WTC11 (cell line): ENCODE measurements at regions not wholly inside any gene's neighbourhood (a gene's known extent, or its start where the extent isn't known, plus 50 kb on each side); places are given as distances from the start of the nearest gene placed in this dataset.

Experiments
- TEAD4 ChIP-seq: sonication (generic); formaldehyde crosslinking; IDR thresholded peaks from 2 replicates; pipeline ENCODE4 v1.8.0; 2022; ENCODE audit warnings: mild to moderate bottlenecking, missing genetic modification reagents
- ZNF121 ChIP-seq: sonication (generic); formaldehyde crosslinking; IDR thresholded peaks from 2 replicates; pipeline ENCODE4 v1.8.0; 2023; ENCODE audit warnings: missing genetic modification reagents
- TF ChIP-seq, protein P1 (sequence below): sonication (generic); formaldehyde crosslinking; IDR thresholded peaks from 2 replicates; pipeline ENCODE4 v1.8.1; 2023; ENCODE audit warnings: mild to moderate bottlenecking, missing genetic modification reagents, moderate library complexity
- TF ChIP-seq, protein P2 (sequence below): fragments of 200-600 bp; IDR thresholded peaks from 2 replicates; pipeline ENCODE4 v1.8.0; 2022; ENCODE audit warnings: antibody characterized with exemption
- TF ChIP-seq, protein P3 (sequence below): sonication (generic); formaldehyde crosslinking; conservative IDR thresholded peaks from 2 replicates; pipeline ENCODE4 v1.8.1; 2022; ENCODE audit warnings: mild to moderate bottlenecking, missing genetic modification reagents
- TF ChIP-seq, protein P4 (sequence below): sonication (generic); formaldehyde crosslinking; IDR thresholded peaks from 2 replicates; pipeline ENCODE4 v1.8.1; 2023; ENCODE audit warnings: mild to moderate bottlenecking, missing genetic modification reagents, moderate library complexity

DNA sequence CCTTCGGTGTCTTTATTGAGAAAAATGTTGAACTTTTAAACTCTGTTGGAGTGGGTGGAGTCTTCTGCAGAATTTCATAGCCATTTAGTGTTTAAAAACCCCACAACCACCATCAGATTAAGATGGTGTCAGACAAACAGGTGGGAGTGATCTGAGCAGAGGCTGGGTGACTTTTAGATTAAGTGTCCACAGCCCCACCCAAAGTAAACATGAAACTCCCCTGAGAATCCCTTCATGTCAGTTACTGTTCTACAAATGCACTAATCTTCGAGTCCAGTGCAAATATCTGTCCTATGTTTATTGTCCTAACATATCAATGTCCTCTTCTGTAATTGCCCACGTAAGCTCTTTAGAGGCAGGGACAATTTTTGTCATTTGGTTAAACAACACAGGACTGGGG is 175.6 kb upstream of the RBPJ start:
- TF ChIP-seq, protein P1, sequence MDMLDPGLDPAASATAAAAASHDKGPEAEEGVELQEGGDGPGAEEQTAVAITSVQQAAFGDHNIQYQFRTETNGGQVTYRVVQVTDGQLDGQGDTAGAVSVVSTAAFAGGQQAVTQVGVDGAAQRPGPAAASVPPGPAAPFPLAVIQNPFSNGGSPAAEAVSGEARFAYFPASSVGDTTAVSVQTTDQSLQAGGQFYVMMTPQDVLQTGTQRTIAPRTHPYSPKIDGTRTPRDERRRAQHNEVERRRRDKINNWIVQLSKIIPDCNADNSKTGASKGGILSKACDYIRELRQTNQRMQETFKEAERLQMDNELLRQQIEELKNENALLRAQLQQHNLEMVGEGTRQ (CRISPR knock-in tag) = no peak
- TF ChIP-seq, protein P2, sequence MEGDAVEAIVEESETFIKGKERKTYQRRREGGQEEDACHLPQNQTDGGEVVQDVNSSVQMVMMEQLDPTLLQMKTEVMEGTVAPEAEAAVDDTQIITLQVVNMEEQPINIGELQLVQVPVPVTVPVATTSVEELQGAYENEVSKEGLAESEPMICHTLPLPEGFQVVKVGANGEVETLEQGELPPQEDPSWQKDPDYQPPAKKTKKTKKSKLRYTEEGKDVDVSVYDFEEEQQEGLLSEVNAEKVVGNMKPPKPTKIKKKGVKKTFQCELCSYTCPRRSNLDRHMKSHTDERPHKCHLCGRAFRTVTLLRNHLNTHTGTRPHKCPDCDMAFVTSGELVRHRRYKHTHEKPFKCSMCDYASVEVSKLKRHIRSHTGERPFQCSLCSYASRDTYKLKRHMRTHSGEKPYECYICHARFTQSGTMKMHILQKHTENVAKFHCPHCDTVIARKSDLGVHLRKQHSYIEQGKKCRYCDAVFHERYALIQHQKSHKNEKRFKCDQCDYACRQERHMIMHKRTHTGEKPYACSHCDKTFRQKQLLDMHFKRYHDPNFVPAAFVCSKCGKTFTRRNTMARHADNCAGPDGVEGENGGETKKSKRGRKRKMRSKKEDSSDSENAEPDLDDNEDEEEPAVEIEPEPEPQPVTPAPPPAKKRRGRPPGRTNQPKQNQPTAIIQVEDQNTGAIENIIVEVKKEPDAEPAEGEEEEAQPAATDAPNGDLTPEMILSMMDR = no peak
- no peak for TF ChIP-seq ZNF121 (CRISPR knock-in tag)
- TF ChIP-seq TEAD4 (CRISPR knock-in tag) = no peak
- TF ChIP-seq, protein P3, sequence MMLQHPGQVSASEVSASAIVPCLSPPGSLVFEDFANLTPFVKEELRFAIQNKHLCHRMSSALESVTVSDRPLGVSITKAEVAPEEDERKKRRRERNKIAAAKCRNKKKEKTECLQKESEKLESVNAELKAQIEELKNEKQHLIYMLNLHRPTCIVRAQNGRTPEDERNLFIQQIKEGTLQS = no peak
- TF ChIP-seq, protein P4, sequence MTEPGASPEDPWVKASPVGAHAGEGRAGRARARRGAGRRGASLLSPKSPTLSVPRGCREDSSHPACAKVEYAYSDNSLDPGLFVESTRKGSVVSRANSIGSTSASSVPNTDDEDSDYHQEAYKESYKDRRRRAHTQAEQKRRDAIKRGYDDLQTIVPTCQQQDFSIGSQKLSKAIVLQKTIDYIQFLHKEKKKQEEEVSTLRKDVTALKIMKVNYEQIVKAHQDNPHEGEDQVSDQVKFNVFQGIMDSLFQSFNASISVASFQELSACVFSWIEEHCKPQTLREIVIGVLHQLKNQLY (CRISPR knock-in tag) = no peak
